ENCODE measurements at regions not wholly inside any gene's neighbourhood (a gene's known extent, or its start where the extent isn't known, plus 50 kb on each side); places are given as distances from the start of the nearest gene placed in this dataset.

- DNase-seq (ENCODE audit: low read depth, low spot score) = no peak
- no peak overlapping the region for H3K4me3 ChIP-seq (ENCODE audit: low read length)
Observed at GRCh38 chr18:50444539-50444938, 69.7 kb downstream of the SKA1 start.

- DNase-seq (ENCODE audit: low read depth, low spot score) = no peak
- no peak overlapping the region for H3K4me3 ChIP-seq (ENCODE audit: low read length)
Observed at GRCh38 chr18:50446629-50447028, 71.8 kb downstream of the SKA1 start.

- no peak for DNase-seq (ENCODE audit: low read depth, low spot score)
- no peak overlapping the region for H3K4me3 ChIP-seq (ENCODE audit: low read length)
Observed at GRCh38 chr18:50447102-50447741, 72.4 kb downstream of the SKA1 start.

- DNase-seq (ENCODE audit: low read depth, low spot score) = no peak
- H3K4me3 ChIP-seq (ENCODE audit: low read length) = no peak overlapping the region
Observed at GRCh38 chr18:50447952-50448351, 73.1 kb downstream of the SKA1 start.

- no peak for DNase-seq (ENCODE audit: low read depth, low spot score)
Observed at GRCh38 chr18:50451100-50451842, 76.4 kb downstream of the SKA1 start.

GRCh38 chr18:50453014-50453680 lies 78.3 kb downstream of the SKA1 start:
- DNase-seq (ENCODE audit: low read depth, low spot score) = no peak

More at GRCh38 chr18:50451100-50451842, 76.4 kb downstream of the SKA1 start:
- no peak overlapping the region for H3K4me3 ChIP-seq (ENCODE audit: low read length)

GRCh38 chr18:50453732-50454131 lies 78.9 kb downstream of the SKA1 start:
- H3K4me3 ChIP-seq (ENCODE audit: low read length) = no peak overlapping the region
- DNase-seq (ENCODE audit: low read depth, low spot score) = no peak

More at GRCh38 chr18:50453014-50453680, 78.3 kb downstream of the SKA1 start:
- H3K4me3 ChIP-seq (ENCODE audit: low read length) = no peak overlapping the region

GRCh38 chr18:50454387-50454988 lies 79.6 kb downstream of the SKA1 start:
- no peak overlapping the region for H3K4me3 ChIP-seq (ENCODE audit: low read length)
- DNase-seq (ENCODE audit: low read depth, low spot score) = peak; percentile 81

GRCh38 chr18:50456285-50456684 lies 81.4 kb downstream of the SKA1 start:
- DNase-seq (ENCODE audit: low read depth, low spot score) = no peak
- H3K4me3 ChIP-seq (ENCODE audit: low read length) = no peak overlapping the region

- H3K4me3 ChIP-seq (ENCODE audit: low read length) = no peak overlapping the region
- no peak for DNase-seq (ENCODE audit: low read depth, low spot score)
Observed at GRCh38 chr18:50457639-50458038, 82.8 kb downstream of the SKA1 start.

GRCh38 chr18:50458366-50458765 lies 83.5 kb downstream of the SKA1 start:
- no peak for DNase-seq (ENCODE audit: low read depth, low spot score)
- no peak overlapping the region for H3K4me3 ChIP-seq (ENCODE audit: low read length)

- H3K4me3 ChIP-seq (ENCODE audit: low read length) = no peak overlapping the region
- DNase-seq (ENCODE audit: low read depth, low spot score) = no peak
Observed at GRCh38 chr18:50458796-50459195, 84.0 kb downstream of the SKA1 start.

- peak; percentile 20 for DNase-seq (ENCODE audit: low read depth, low spot score)
Observed at GRCh38 chr18:50460062-50460461, 85.2 kb downstream of the SKA1 start.

GRCh38 chr18:50460716-50461115 lies 85.9 kb downstream of the SKA1 start:
- no peak for DNase-seq (ENCODE audit: low read depth, low spot score)
- H3K4me3 ChIP-seq (ENCODE audit: low read length) = no peak overlapping the region

More at GRCh38 chr18:50460062-50460461, 85.2 kb downstream of the SKA1 start:
- no peak overlapping the region for H3K4me3 ChIP-seq (ENCODE audit: low read length)

- DNase-seq (ENCODE audit: low read depth, low spot score) = no peak
- H3K4me3 ChIP-seq (ENCODE audit: low read length) = no peak overlapping the region
Observed at GRCh38 chr18:50461251-50461650, 86.4 kb downstream of the SKA1 start.

GRCh38 chr18:50465211-50466153 lies 90.6 kb downstream of the SKA1 start:
- DNase-seq (ENCODE audit: low read depth, low spot score) = no peak
- no peak overlapping the region for H3K4me3 ChIP-seq (ENCODE audit: low read length)

- no peak for DNase-seq (ENCODE audit: low read depth, low spot score)
- no peak overlapping the region for H3K4me3 ChIP-seq (ENCODE audit: low read length)
Observed at GRCh38 chr18:50466634-50467033, 91.8 kb downstream of the SKA1 start.

- DNase-seq (ENCODE audit: low read depth, low spot score) = no peak
Observed at GRCh38 chr18:50468807-50469206, 91.1 kb upstream of the MAPK4 start.

GRCh38 chr18:50469380-50469781 lies 90.5 kb upstream of the MAPK4 start:
- H3K4me3 ChIP-seq (ENCODE audit: low read length) = no peak overlapping the region

More at GRCh38 chr18:50468807-50469206, 91.1 kb upstream of the MAPK4 start:
- H3K4me3 ChIP-seq (ENCODE audit: low read length) = no peak overlapping the region

More at GRCh38 chr18:50469380-50469781, 90.5 kb upstream of the MAPK4 start:
- no peak for DNase-seq (ENCODE audit: low read depth, low spot score)

Data from Jurkat, Clone E6-1 (cell line).